OCI-LY7 (cell line): ENCODE measurements at regions not wholly inside any gene's neighbourhood (a gene's known extent, or its start where the extent isn't known, plus 50 kb on each side); places are given as distances from the start of the nearest gene placed in this dataset.

Experiments used
- BruUV-seq: library from RNA; stranded (reverse); fragments of 400-500 nt; replicated peaks from 2 replicates; lab custom pipeline; 2021; lab: Mats Ljungman, UMichigan
- CTCF ChIA-PET: fragments of 300-600 bp; sonication (Branson Sonifier 250); formaldehyde crosslinking; loops from one replicate; lab custom pipeline; 2022; ENCODE audit warnings: antibody characterized with exemption; ENCODE audit not compliant: unreplicated experiment; lab: Charles Lee
- POLR2A ChIA-PET: fragments of 300-600 bp; sonication (Branson Sonifier 250); formaldehyde crosslinking; loops from one replicate; lab custom pipeline; 2022; ENCODE audit warnings: antibody characterized with exemption; lab: Charles Lee
- DNase-seq: peaks from one replicate; pipeline ENCODE4 v3.0.0-alpha.2; 2015; ENCODE audit warnings: low spot score
- H2AFZ ChIP-seq: fragments of 200-600 bp; sonication (generic), shearing (Covaris generic); 2 replicates; pipeline ENCODE4 v1.6.1; 2014; ENCODE audit warnings: mild to moderate bottlenecking, antibody characterized with exemption, low read length, moderate library complexity
- H3K27ac ChIP-seq: fragments of 200-600 bp; sonication (generic); 2 replicates; pipeline ENCODE4 v1.5.1; 2014; ENCODE audit warnings: mixed run types, low read depth, mild to moderate bottlenecking, moderate library complexity, low read length, inconsistent platforms; ENCODE audit not compliant: poor library complexity, severe bottlenecking
- H3K36me3 ChIP-seq: fragments of 200-600 bp; sonication (generic); 2 replicates; pipeline ENCODE4 v1.6.1; 2014; ENCODE audit warnings: mild to moderate bottlenecking, antibody characterized with exemption, low read length, moderate library complexity, mixed read lengths; ENCODE audit not compliant: insufficient read depth
- H3K4me1 ChIP-seq: fragments of 200-600 bp; sonication (generic); 2 replicates; pipeline ENCODE4 v1.5.1; 2014; ENCODE audit warnings: mild to moderate bottlenecking, low read length; ENCODE audit not compliant: insufficient read depth, poor library complexity, severe bottlenecking
- H3K4me2 ChIP-seq: fragments of 200-600 bp; sonication (generic); 2 replicates; pipeline ENCODE4 v1.6.1; 2014; ENCODE audit warnings: mild to moderate bottlenecking, low read length
- H3K4me3 ChIP-seq: fragments of 200-600 bp; sonication (generic); 2 replicates; pipeline ENCODE4 v1.5.1; 2014; ENCODE audit warnings: mild to moderate bottlenecking, low read depth, low read length; ENCODE audit not compliant: poor library complexity, severe bottlenecking
- H3K79me2 ChIP-seq: fragments of 200-600 bp; sonication (generic); 2 replicates; pipeline ENCODE4 v1.6.1; 2016; ENCODE audit warnings: low read depth, mild to moderate bottlenecking, low read length, moderate library complexity, mixed read lengths; ENCODE audit not compliant: insufficient read depth
- H3K9me2 ChIP-seq: fragments of 200-600 bp; sonication (generic); 2 replicates; pipeline ENCODE4 v1.6.1; 2016; ENCODE audit warnings: mild to moderate bottlenecking, low read length, mixed read lengths; ENCODE audit not compliant: insufficient read depth
- H3K9me3 ChIP-seq: fragments of 200-600 bp; sonication (generic); 2 replicates; pipeline ENCODE4 v1.6.1; 2014; ENCODE audit warnings: mild to moderate bottlenecking, mixed run types, low read length, mixed read lengths
- H4K20me1 ChIP-seq: fragments of 200-600 bp; sonication (generic); 2 replicates; pipeline ENCODE4 v1.6.1; 2014; ENCODE audit warnings: mild to moderate bottlenecking, antibody characterized with exemption, low read length, moderate library complexity, mixed read lengths; ENCODE audit not compliant: insufficient read depth
- CTCF ChIP-seq: fragments of 200-600 bp; sonication (generic); conservative IDR thresholded peaks from 2 replicates; pipeline ENCODE4 v1.5.1; 2014; ENCODE audit warnings: mild to moderate bottlenecking, antibody characterized with exemption, low read length, moderate library complexity, mixed read lengths
- EZH2phosphoT487 ChIP-seq: fragments of 200-600 bp; sonication (generic); IDR thresholded peaks from 2 replicates; pipeline ENCODE4 v1.6.1; 2018; ENCODE audit warnings: low read depth, borderline replicate concordance, mild to moderate bottlenecking, mixed run types, antibody characterized with exemption, low read length, moderate library complexity, mixed read lengths
- intact Hi-C: fragments of 100-400 bp; cut with micrococcal nuclease; formaldehyde crosslinking; loops from one replicate; pipeline ENCODE4 v1.10.0; 2022; ENCODE audit not compliant: unreplicated experiment

GRCh38 chr11:134530636-134531326 is 118.7 kb upstream of the B3GAT1 start:
- no TSS peak for BruUV-seq
- no peak for DNase-seq

GRCh38 chr11:134529212-134530096 is 117.4 kb upstream of the B3GAT1 start:
- no peaks in the 10 kb centered on the region for H3K9me3 ChIP-seq
- H3K79me2 ChIP-seq = no peaks in the 10 kb centered on the region
- BruUV-seq = no TSS peak
- H3K36me3 ChIP-seq = no peaks in the 10 kb centered on the region
- H3K27ac ChIP-seq = no peak overlapping the region
- CTCF ChIA-PET = no interaction called here
- DNase-seq = no peak
- POLR2A ChIA-PET = no interaction called here
- no peak for TF ChIP-seq EZH2phosphoT487
- no peak for TF ChIP-seq CTCF
- no peaks in the 10 kb centered on the region for H4K20me1 ChIP-seq
- no peak overlapping the region for H3K4me3 ChIP-seq
- no peaks in the 10 kb centered on the region for H3K4me1 ChIP-seq
- H2AFZ ChIP-seq = no peak overlapping the region
- no peaks in the 10 kb centered on the region for H3K9me2 ChIP-seq
- no peak overlapping the region for H3K4me2 ChIP-seq
- intact Hi-C loops = no loop called here

More at GRCh38 chr11:134530636-134531326, 118.7 kb upstream of the B3GAT1 start:
- no peaks in the 10 kb centered on the region for H3K36me3 ChIP-seq
- H3K4me3 ChIP-seq = no peak overlapping the region
- intact Hi-C loops = no loop called here
- H4K20me1 ChIP-seq = no peaks in the 10 kb centered on the region
- H3K9me2 ChIP-seq = no peaks in the 10 kb centered on the region
- CTCF ChIA-PET = no interaction called here
- no peak overlapping the region for H2AFZ ChIP-seq
- POLR2A ChIA-PET = no interaction called here
- H3K9me3 ChIP-seq = no peaks in the 10 kb centered on the region
- no peaks in the 10 kb centered on the region for H3K4me1 ChIP-seq
- TF ChIP-seq CTCF (no peak), EZH2phosphoT487 (no peak)
- H3K27ac ChIP-seq = no peak overlapping the region
- H3K79me2 ChIP-seq = no peaks in the 10 kb centered on the region
- H3K4me2 ChIP-seq = no peak overlapping the region
